Small intestine (tissue), 7 donors: ENCODE measurements at regions not wholly inside any gene's neighbourhood (a gene's known extent, or its start where the extent isn't known, plus 50 kb on each side); places are given as distances from the start of the nearest gene placed in this dataset.
A peak's percentile ranks its signal among the peaks of the same experiment; 100 is the strongest.
"Not testable (repeated sequence)": the region's sequence is repeated elsewhere in the genome, so short reads cannot be mapped to it uniquely, and the experiment has no call there.

ENCODE experiments used
- DNase-seq, 2 donors: peaks; one replicate each; pipeline versions ENCODE4 v3.0.0 to v3.0.0-alpha.2; 2013
- FAIRE-seq: peaks from 2 replicates; lab custom pipeline; 2012; peaks lifted over from hg19 to GRCh38; lab: Jason Lieb, UNC
- H3K27ac ChIP-seq, 3 donors: one replicate each; pipeline ENCODE4 v1.5.1; 2013; ENCODE audit warnings: low read length in 2 of 3, mild to moderate bottlenecking in 2 of 3, control low read depth in 1 of 3, inconsistent platforms in 1 of 3, low read depth in 1 of 3, moderate library complexity in 1 of 3
- H3K27me3 ChIP-seq, 3 donors: one replicate each; pipeline ENCODE4 v1.6.1; 2013; ENCODE audit warnings: low read length in 3 of 3, inconsistent platforms in 1 of 3; ENCODE audit not compliant: control insufficient read depth in 3 of 3, insufficient read depth in 3 of 3
- H3K36me3 ChIP-seq, 3 donors: one replicate each; pipeline ENCODE4 v1.6.1; 2013; ENCODE audit warnings: low read length in 3 of 3, inconsistent platforms in 1 of 3, low read depth in 1 of 3, mild to moderate bottlenecking in 1 of 3, moderate library complexity in 1 of 3; ENCODE audit not compliant: control insufficient read depth in 3 of 3, insufficient read depth in 2 of 3
- H3K4me1 ChIP-seq, 3 donors: one replicate each; pipeline ENCODE4 v1.6.1; 2013; ENCODE audit warnings: low read length in 2 of 3, inconsistent platforms in 1 of 3, low read depth in 1 of 3, mild to moderate bottlenecking in 1 of 3, moderate library complexity in 1 of 3; ENCODE audit not compliant: control insufficient read depth in 3 of 3, insufficient read depth in 2 of 3
- H3K4me3 ChIP-seq, 3 donors: one replicate each; pipeline ENCODE4 v1.5.1; 2013; ENCODE audit warnings: low read length in 3 of 3, control low read depth in 1 of 3, inconsistent platforms in 1 of 3, low read depth in 1 of 3, mild to moderate bottlenecking in 1 of 3, moderate library complexity in 1 of 3
- H3K9me3 ChIP-seq, 2 donors: one replicate each; pipeline ENCODE4 v1.6.1; 2013; ENCODE audit warnings: low read depth in 1 of 2, low read length in 1 of 2; ENCODE audit not compliant: control insufficient read depth in 2 of 2, insufficient read depth in 1 of 2
- WGBS, 3 donors: extraction: QIAGEN DNeasy Blood & Tissue Kit; methylation state at CpG; one replicate each; pipeline ENCODE4 v1.1.7; 2013; 5-methylcytosine and 5-hydroxymethylcytosine counted together
- donor health status: healthy with polysubstance abuse.
- donor health status: control.
- donor health status: control.
- donor health status: Bipolar disorder and iron deficiency.
- donor health status: healthy.

DNA sequence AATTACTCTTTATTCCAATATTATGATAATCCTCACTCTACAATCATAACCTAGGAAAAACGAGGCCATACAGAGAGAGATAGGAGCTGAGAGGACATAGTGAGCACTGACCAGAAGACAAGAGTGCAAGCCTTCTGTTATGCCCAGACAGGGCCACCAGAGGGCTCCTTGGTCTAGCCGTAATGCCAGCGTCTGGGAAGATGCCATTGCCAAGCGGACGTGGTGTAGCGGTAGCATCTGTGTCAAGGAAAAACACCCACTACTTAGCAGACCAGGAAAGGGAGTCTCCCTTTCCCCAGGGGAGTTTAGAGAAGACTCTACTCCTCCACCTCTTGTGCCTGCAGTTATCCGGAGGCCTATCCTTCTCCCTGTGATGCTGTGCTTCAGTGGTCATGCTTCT lies 2131.5 kb downstream of the TP53TG3F start:
- not testable (repeated sequence) for H3K36me3 ChIP-seq, H3K27ac ChIP-seq, DNase-seq, H3K4me3 ChIP-seq, H3K4me1 ChIP-seq, FAIRE-seq, H3K27me3 ChIP-seq
- H3K9me3 ChIP-seq = peaks cover 3 to 13% of the 10 kb centered on the region in 2 donors
- WGBS, 3 donors = 72 to 77% (median 77%) methylated on average over 7 of the region's 7 CpGs

DNA sequence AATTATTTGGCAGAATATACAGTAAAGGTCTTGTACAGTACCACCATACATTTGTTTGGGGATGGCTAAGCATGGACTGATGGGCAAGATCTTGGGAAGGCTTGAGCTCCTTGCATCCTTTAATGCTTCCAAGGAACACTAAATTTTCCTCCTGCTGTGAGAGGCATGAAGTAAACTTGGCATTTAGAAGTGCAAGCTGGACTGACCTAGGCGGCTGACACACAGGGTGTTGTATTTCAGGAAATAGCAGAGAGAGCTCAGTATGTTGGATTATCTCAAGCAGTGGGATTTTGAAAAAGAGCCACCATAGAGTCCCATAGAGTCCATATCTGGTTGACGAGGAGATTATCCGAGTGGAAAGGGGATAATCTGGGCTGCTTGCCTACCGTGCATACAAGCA lies 2137.1 kb downstream of the TP53TG3F start:
- DNase-seq (no peak), FAIRE-seq (no peak)
- Histone ChIP-seq H3K27me3 (no peaks in the 10 kb centered on the region), H3K27ac (no peak overlapping the region), H3K4me3 (no peak overlapping the region), H3K36me3 (no peaks in the 10 kb centered on the region), H3K4me1 (no peaks in the 10 kb centered on the region), H3K9me3 (peaks cover 1 to 18% of the 10 kb centered on the region in 2 donors)
- WGBS, 3 donors = 82 to 88% (median 86%) methylated on average over 4 of the region's 4 CpGs

GRCh38 chr16:35598696-35599332 lies 2139.4 kb downstream of the TP53TG3F start:
- H3K27ac ChIP-seq = no peak overlapping the region
- no peaks in the 10 kb centered on the region for H3K4me1 ChIP-seq
- FAIRE-seq = no peak
- WGBS, 3 donors = 55 to 73% (median 59%) methylated on average over 9 of the region's 9 CpGs
- peak in 1 of 2 donors; percentile 32 for DNase-seq
- H3K9me3 ChIP-seq = peaks cover 0 to 8% of the 10 kb centered on the region in 2 donors
- no peak overlapping the region for H3K4me3 ChIP-seq
- H3K36me3 ChIP-seq = no peaks in the 10 kb centered on the region
- no peaks in the 10 kb centered on the region for H3K27me3 ChIP-seq

- Histone ChIP-seq H3K36me3 (no peaks in the 10 kb centered on the region), H3K4me3 (no peak overlapping the region), H3K9me3 (peaks cover 0 to 8% of the 10 kb centered on the region in 2 donors), H3K27me3 (no peaks in the 10 kb centered on the region), H3K4me1 (no peaks in the 10 kb centered on the region), H3K27ac (no peak overlapping the region)
- no peak for DNase-seq
- 65 to 75% (median 70%) methylated on average over 6 of the region's 6 CpGs for WGBS, 3 donors
- no peak for FAIRE-seq
Measured at GRCh38 chr16:35599429-35600160, 2140.2 kb downstream of the TP53TG3F start.

- DNase-seq, H3K9me3 ChIP-seq, FAIRE-seq, H3K36me3 ChIP-seq, H3K4me3 ChIP-seq, H3K27ac ChIP-seq, H3K4me1 ChIP-seq, H3K27me3 ChIP-seq: not testable (repeated sequence)
- WGBS, 3 donors = 89 to 91% (median 91%) methylated on average over 2 of the region's 2 CpGs
Measured at GRCh38 chr16:35600161-35600555, 2140.7 kb downstream of the TP53TG3F start.

DNA sequence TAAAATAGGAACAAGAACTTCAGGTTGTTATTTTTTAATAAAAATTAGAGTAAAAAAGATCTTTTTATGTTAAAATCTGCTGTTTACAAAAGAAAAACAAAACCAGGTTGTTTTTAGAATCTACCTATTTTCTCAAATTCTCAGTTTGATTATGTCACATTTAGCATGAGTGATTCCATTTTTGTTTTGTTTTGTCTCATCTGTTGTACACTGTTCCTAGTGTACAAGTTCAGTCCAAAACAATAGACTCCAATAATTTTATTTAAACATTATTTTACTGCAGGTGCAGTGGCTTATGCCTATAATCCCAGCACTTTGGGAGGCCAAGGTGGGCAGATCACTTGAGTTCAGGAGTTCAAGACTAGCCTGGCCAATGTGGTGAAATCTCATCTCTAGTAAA lies 2142.7 kb downstream of the TP53TG3F start:
- FAIRE-seq = no peak
- H3K27me3 ChIP-seq = no peaks in the 10 kb centered on the region
- no peak overlapping the region for H3K4me3 ChIP-seq
- no peaks in the 10 kb centered on the region for H3K36me3 ChIP-seq
- no peaks in the 10 kb centered on the region for H3K4me1 ChIP-seq
- no peak overlapping the region for H3K27ac ChIP-seq
- DNase-seq = no peak
- H3K9me3 ChIP-seq = peaks cover 0 to 12% of the 10 kb centered on the region in 2 donors

- not testable (repeated sequence) for DNase-seq, H3K27me3 ChIP-seq, H3K4me1 ChIP-seq, H3K4me3 ChIP-seq, H3K36me3 ChIP-seq, H3K27ac ChIP-seq, FAIRE-seq
- peaks cover 0 to 12% of the 10 kb centered on the region in 2 donors for H3K9me3 ChIP-seq
- 39 to 80% (median 66%) methylated on average over 5 of the region's 5 CpGs for WGBS, 3 donors
Measured at GRCh38 chr16:35603371-35603770, 2144.0 kb downstream of the TP53TG3F start.

- peaks cover 0 to 4% of the 10 kb centered on the region in 2 donors for H3K9me3 ChIP-seq
- H3K4me1 ChIP-seq = no peaks in the 10 kb centered on the region
- 62 to 64% (median 63%) methylated on average over 1 of the region's 1 CpG for WGBS, 3 donors
- H3K36me3 ChIP-seq = no peaks in the 10 kb centered on the region
- no peak for FAIRE-seq
- no peak overlapping the region for H3K27ac ChIP-seq
- H3K27me3 ChIP-seq = no peaks in the 10 kb centered on the region
- no peak overlapping the region for H3K4me3 ChIP-seq
- DNase-seq = no peak
Measured at GRCh38 chr16:35605921-35606320, 2146.5 kb downstream of the TP53TG3F start.
